Keratinocyte (primary cell): ENCODE measurements at regions not wholly inside any gene's neighbourhood (a gene's known extent, or its start where the extent isn't known, plus 50 kb on each side); places are given as distances from the start of the nearest gene placed in this dataset.

ENCODE experiments used
- DNase-seq: peaks from one replicate; pipeline ENCODE4 v3.0.0-alpha.2; 2011; ENCODE audit warnings: low read depth, missing footprints, low spot score
- FAIRE-seq: peaks from 2 replicates; lab custom pipeline; 2011; peaks lifted over from hg19 to GRCh38; lab: Jason Lieb, UNC
- H2AFZ ChIP-seq: 2 replicates; pipeline ENCODE4 v1.6.0; 2012; ENCODE audit warnings: low read length, control low read depth, inconsistent platforms; ENCODE audit not compliant: control insufficient read depth
- H3K27ac ChIP-seq: 2 replicates; pipeline ENCODE4 v1.5.1; 2011; ENCODE audit warnings: low read length; ENCODE audit not compliant: control insufficient read depth, insufficient read depth
- H3K27me3 ChIP-seq: 3 replicates; pipeline ENCODE4 v1.6.0; 2011; ENCODE audit warnings: low read length; ENCODE audit not compliant: control insufficient read depth, insufficient read depth; ENCODE audit errors: extremely low read depth
- H3K36me3 ChIP-seq, 2 experiments: 2 replicates in 1 of 2; 3 replicates in 1 of 2; pipeline ENCODE4 v1.5.1; 2011; ENCODE audit warnings: low read length in 2 of 2, mild to moderate bottlenecking in 1 of 2; ENCODE audit not compliant: control insufficient read depth in 2 of 2, insufficient read depth in 2 of 2; ENCODE audit errors: extremely low read depth in 1 of 2
- H3K4me1 ChIP-seq: 3 replicates; pipeline ENCODE4 v1.5.1; 2011; ENCODE audit warnings: low read length; ENCODE audit not compliant: control insufficient read depth, insufficient read depth; ENCODE audit errors: extremely low read depth
- H3K4me2 ChIP-seq: 3 replicates; pipeline ENCODE4 v1.6.0; 2011; ENCODE audit warnings: low read depth, low read length; ENCODE audit not compliant: control insufficient read depth, insufficient read depth; ENCODE audit errors: extremely low read depth
- H3K4me3 ChIP-seq, 3 experiments: fragments of 200-600 bp in 1 of 3; sonication (generic) in 1 of 3; 2 replicates in 2 of 3; 3 replicates in 1 of 3; pipeline ENCODE4 v1.5.1; 2011 to 2016; ENCODE audit warnings: low read length in 3 of 3, mild to moderate bottlenecking in 3 of 3, control low read depth in 2 of 3, inconsistent platforms in 1 of 3, low read depth in 1 of 3, mixed read lengths in 1 of 3, mixed run types in 1 of 3, moderate library complexity in 1 of 3; ENCODE audit not compliant: control insufficient read depth in 2 of 3, insufficient read depth in 2 of 3; ENCODE audit errors: extremely low read depth in 1 of 3
- H3K79me2 ChIP-seq: 2 replicates; pipeline ENCODE4 v1.6.0; 2012; ENCODE audit warnings: low read length; ENCODE audit not compliant: control insufficient read depth, insufficient read depth
- H3K9ac ChIP-seq: 3 replicates; pipeline ENCODE4 v1.6.0; 2011; ENCODE audit warnings: low read length; ENCODE audit not compliant: control insufficient read depth, insufficient read depth; ENCODE audit errors: extremely low read depth
- H3K9me1 ChIP-seq: 3 replicates; pipeline ENCODE4 v1.6.0; 2011; ENCODE audit warnings: low read length; ENCODE audit not compliant: control insufficient read depth, insufficient read depth; ENCODE audit errors: extremely low read depth
- H3K9me3 ChIP-seq: 2 replicates; pipeline ENCODE4 v1.5.1; 2012; ENCODE audit warnings: low read depth, low read length; ENCODE audit not compliant: control insufficient read depth
- H4K20me1 ChIP-seq: 3 replicates; pipeline ENCODE4 v1.6.0; 2011; ENCODE audit warnings: low read length; ENCODE audit not compliant: control insufficient read depth, insufficient read depth; ENCODE audit errors: extremely low read depth
- CTCF ChIP-seq, 3 experiments: IDR thresholded peaks in 1 of 3; conservative IDR thresholded peaks in 1 of 3; optimal IDR thresholded peaks in 1 of 3; 2 replicates in 2 of 3; 3 replicates in 1 of 3; pipeline versions ENCODE3 to v1.5.1; 2011; ENCODE audit warnings: low read length in 3 of 3, mild to moderate bottlenecking in 3 of 3, moderate library complexity in 2 of 3, control low read depth in 1 of 3, inconsistent platforms in 1 of 3; ENCODE audit not compliant: insufficient read depth in 2 of 3; ENCODE audit errors: extremely low read depth in 1 of 3
- EZH2 ChIP-seq: IDR thresholded peaks from one replicate; pipeline ENCODE4 v1.6.1; 2012; ENCODE audit warnings: inconsistent platforms, mild to moderate bottlenecking, low read length, moderate library complexity
- dilution Hi-C: fragments of 300-500 bp; cut with MboI; formaldehyde crosslinking; loops from one replicate; pipeline ENCODE4 v1.7.0; 2020; ENCODE audit warnings: low sequenced_read_pairs; ENCODE audit not compliant: extremely low pct_ligation_motif_present

- DNase-seq (no peak), FAIRE-seq (no peak)
- dilution Hi-C loops, result no loop called here
- Histone ChIP-seq H3K4me3 (no peak overlapping the region), H3K27ac (no peak overlapping the region), H3K9ac (no peak overlapping the region), H4K20me1 (no peaks in the 10 kb centered on the region), H3K4me2 (no peak overlapping the region), H2AFZ (no peak overlapping the region), H3K27me3 (peaks cover 5% of the 10 kb centered on the region), H3K9me1 (no peaks in the 10 kb centered on the region), H3K79me2 (no peaks in the 10 kb centered on the region), H3K9me3 (peaks cover 7% of the 10 kb centered on the region), H3K36me3 (no peaks in the 10 kb centered on the region), H3K4me1 (no peaks in the 10 kb centered on the region)
- TF ChIP-seq EZH2 (no peak), CTCF (optimal IDR thresholded peaks at IDR 0.05 in 1 of 3, IDR thresholded peaks at IDR 0.05 in 1 of 3, conservative IDR thresholded peaks at IDR 0.05 in 1 of 3; ENCODE audit: extremely low read depth in 1 of 3, insufficient read depth in 2 of 3, low read length in 3 of 3) (no peak)
These were observed 89.5 kb downstream of the CPN2 start for GRCh38 chr3:194261581-194262063.

DNA sequence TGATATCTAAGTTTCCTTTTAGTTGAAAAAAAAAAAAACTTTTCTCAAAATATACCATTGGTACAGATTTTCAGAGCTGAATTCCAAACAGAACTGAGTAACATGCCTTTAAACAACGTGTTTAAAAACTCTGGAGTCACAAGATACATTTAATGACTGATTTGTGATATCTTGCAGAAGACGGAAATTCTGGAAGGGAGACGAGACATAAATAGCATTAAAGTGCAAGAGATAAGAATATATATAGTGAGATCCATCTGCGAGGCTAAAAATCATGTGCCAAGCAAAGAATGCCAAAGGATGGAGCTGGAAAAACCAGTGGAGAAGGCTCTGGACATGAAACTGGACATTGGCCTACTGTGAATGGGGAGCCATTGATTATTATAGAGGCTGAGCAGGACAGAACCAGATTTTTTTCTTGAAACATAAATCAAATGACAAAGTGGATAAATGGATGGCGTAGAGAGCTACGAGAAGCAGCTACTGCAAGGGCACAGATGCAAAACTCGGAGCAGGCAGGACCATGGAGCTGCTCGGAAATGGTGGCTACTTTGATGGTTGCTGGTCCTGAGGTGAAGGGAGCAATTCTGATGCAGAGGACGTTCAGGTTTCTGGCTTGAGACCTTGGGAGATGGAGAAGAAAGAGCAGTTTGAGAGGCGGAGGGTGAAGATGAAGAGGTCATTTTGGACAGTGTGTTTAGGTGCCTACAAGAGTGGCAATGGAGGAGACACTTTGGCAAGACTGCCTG, 88.8 kb downstream of the CPN2 start:
- DNase-seq, result no peak
- Histone ChIP-seq H3K9me3 (peaks cover 7% of the 10 kb centered on the region), H3K36me3 (no peaks in the 10 kb centered on the region), H3K79me2 (no peaks in the 10 kb centered on the region), H3K4me3 (no peak overlapping the region), H3K27ac (no peak overlapping the region), H3K4me2 (no peak overlapping the region), H2AFZ (no peak overlapping the region), H3K9ac (no peak overlapping the region), H3K4me1 (no peaks in the 10 kb centered on the region), H3K27me3 (peaks cover 5% of the 10 kb centered on the region), H3K9me1 (no peaks in the 10 kb centered on the region), H4K20me1 (no peaks in the 10 kb centered on the region)
- dilution Hi-C loops, result no loop called here
- no peak for FAIRE-seq
- TF ChIP-seq EZH2, result no peak
- no peak for TF ChIP-seq CTCF (optimal IDR thresholded peaks at IDR 0.05 in 1 of 3, IDR thresholded peaks at IDR 0.05 in 1 of 3, conservative IDR thresholded peaks at IDR 0.05 in 1 of 3; ENCODE audit: extremely low read depth in 1 of 3, insufficient read depth in 2 of 3, low read length in 3 of 3)
